ENCODE measurements at regions not wholly inside any gene's neighbourhood (a gene's known extent, or its start where the extent isn't known, plus 50 kb on each side); places are given as distances from the start of the nearest gene placed in this dataset.
"Not testable (repeated sequence)": the region's sequence is repeated elsewhere in the genome, so short reads cannot be mapped to it uniquely, and the experiment has no call there.

DNA sequence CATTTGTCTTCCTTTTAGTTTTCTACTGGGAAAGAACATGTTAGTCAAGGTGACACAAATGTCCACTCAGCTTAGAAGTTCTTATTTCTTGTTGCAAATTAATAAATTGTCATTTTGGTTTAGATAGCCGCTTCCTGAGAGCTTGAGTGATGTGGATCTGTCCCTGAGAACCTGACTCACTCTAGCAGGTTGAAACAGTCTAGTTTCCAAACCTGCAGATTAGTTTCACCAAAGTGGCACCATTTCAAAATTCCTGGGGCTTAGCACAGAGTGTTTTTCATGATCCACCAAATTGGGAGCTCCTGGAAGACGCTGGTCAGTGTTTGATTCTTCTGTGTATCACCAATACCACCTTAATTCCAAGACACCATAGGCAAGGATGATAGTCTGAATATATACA, 119.4 kb upstream of the TSC22D1 start:
- DNase-seq: no peak

DNA sequence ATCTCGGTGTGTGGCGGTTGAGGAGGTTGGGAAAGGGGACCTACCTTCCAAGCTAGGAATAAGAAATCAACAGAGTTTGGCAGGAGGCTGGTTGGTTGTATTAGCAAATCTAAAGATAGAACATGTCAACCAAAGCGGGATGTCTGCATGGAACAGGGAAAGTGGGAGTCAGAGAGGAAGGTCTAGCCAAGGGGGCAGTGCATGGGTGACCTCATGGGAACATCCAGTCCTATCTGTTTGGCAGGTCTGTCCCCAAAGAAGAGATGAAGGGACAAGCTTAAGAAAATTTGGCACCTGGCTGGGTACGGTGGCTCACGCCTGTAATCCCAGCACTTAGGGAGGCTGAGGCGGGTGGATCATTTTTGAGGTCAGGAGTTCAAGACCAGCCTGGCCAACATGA, 118.7 kb upstream of the TSC22D1 start:
- DNase-seq: no peak

DNA sequence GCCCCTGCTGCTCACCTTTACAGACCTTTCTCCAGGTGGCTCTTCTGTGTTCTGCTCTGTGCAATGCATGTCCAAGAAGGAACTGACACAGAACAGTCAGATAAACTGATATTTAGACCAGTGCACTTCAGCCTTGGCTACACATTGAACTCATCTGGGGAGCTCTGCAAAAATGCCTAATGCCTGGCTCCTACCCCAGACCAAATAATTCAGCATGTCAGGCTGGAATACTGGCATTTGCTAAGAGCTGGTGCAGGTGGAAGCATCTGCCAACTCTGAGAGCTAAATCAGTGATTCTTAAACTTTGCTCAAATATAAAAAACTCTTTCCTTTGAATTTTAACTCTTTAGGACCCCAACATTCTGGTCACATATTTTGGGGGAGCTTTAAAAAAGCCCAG, 118.2 kb upstream of the TSC22D1 start:
- no peak for DNase-seq

DNA sequence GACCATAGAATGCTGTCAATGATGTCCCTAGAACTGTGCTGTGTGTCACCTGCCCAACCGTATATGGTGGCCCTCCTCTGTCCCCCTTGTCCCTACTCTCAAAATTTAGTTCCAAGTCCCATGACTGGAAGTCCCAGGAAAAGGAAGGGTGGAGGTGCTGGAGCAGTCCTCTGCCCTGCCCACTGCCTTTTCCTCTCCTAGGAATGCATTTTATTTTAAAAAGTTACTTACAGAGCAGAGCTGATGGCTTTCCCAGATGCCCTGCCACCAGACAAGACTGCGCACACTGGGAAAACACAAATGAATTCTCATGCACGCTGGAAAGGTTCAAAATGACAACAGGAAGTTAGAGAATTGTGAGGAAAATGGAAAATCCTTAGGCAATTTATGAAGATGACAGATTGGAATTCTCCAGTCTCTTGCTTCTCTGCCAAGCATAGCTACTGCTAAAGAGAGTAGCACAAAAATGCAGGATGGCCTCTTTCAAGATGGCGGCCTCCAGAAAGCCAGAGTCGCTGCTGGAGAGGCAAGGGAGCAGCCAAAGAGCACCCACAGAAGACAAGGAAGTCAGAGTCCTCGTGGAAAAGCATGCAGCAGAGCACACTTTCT, 117.1 kb upstream of the TSC22D1 start:
- no peak for DNase-seq

DNA sequence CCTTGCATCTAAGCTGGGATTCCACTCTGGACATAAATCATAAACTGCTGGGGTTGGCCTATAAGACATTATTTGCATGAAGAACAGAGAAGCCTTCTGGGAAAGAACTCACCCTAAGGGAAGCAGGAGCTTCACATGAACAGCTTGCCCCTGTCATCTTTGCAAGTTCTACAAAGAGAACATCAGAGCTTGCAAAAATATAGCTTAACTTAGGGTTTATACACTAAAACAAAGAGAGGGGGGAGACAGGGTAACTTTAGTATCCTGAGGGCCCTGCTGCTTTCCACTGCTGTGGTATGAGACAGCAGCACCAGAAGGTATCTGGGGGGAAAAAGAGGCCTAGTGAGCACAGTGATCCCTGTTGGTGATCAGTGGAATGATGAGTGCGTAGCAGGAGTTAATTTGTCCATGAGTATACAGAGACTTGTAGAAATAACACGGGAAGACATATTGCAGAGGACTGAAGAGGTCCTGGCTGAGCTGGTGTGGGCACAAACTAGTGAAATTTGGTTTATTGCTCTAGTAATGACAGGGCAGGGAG, 116.1 kb upstream of the TSC22D1 start:
- no peak for DNase-seq

DNA sequence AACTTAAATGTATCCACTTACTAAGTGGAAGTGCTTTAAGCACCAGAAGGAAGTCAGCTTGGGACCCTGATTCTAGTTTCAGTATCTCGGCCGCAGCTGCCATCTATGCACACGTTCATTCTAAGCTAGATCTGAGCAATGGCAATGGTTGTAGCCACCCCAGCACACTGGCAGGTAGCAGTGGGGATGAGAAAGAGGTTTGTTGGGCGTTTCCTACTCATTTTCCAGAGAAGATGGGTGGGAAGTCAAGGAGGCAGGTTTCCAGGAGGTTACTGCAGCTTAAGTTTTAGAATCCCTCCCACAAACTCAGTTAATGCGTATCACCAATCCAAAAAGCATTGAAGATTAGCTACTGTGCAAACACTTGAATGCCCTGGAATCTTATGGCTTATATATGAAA, 114.2 kb upstream of the TSC22D1 start:
- DNase-seq: no peak

DNA sequence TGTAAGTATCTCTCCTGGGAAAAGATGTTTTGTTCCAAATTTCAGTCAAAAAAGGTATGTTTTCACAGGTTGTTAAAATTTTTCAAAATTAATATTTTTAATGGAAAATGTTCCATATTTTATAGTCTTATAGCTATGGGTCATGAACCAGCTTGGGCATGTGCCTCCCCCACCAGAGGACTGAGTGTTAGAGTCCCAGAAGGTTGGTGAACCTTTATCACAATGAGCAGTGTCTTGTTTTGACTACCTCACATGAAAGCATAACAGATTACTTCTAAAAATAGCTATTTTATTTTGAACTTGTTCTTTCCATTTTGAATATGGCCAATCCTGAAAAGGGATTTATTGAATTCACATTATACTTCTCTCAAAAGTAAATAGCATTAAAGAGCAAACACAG, 112.5 kb upstream of the TSC22D1 start:
- no peak for DNase-seq

DNA sequence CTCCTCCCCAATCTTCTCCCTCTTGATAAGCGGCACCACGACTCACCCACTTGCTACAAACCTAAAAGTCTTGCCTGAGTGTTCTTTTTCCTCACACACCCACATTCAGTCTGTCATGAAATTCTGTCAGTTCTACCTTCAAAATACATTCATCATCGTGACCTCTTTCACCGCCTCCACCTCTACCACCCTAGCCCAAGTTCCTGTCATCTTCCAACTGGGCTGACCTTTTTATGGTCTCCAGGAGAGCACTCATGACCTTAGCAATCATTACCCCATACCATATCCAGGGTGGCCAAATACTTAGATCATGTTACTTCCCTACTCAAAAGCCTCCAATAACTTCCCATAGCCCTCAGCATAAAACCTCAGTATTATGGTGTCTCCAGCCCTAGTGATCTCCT, 110.4 kb upstream of the TSC22D1 start:
- DNase-seq: no peak

DNA sequence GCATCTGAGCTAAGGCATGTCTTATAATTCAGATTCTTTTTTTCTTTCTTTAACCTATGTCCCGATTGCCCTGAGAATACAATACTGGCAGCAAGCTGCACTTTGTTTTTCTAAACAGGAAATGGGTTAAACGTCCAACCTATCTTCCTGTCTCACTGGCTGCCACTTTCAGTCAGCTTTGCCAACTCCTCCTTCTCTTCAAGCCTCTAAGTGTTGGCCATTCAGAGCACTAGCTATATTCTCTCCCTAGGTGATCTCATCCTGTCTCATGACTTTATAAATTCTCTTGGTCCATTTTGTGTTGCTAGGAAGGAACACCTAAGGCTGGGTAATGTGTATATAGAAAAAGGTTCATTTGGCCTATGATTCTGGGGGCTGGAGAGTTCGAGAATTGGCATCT, 109.5 kb upstream of the TSC22D1 start:
- DNase-seq: no peak

DNA sequence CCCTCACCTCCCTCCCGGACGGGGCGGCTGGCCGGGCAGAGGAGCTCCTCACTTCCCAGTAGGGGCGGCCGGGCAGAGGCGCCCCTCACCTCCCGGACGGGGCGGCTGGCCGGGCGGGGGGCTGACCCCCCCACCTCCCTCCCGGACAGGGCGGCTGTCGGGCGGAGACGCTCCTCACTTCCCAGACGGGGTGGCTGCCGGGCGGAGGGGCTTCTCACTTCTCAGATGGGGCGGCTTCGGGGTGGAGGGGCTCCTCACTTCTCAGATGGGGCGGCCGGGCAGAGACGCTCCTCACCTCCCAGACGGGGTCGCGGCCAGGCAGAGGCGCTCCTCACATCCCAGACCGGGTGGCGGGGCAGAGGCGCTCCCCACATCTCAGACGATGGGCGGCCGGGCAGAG, 106.3 kb upstream of the TSC22D1 start:
- DNase-seq: not testable (repeated sequence)

DNA sequence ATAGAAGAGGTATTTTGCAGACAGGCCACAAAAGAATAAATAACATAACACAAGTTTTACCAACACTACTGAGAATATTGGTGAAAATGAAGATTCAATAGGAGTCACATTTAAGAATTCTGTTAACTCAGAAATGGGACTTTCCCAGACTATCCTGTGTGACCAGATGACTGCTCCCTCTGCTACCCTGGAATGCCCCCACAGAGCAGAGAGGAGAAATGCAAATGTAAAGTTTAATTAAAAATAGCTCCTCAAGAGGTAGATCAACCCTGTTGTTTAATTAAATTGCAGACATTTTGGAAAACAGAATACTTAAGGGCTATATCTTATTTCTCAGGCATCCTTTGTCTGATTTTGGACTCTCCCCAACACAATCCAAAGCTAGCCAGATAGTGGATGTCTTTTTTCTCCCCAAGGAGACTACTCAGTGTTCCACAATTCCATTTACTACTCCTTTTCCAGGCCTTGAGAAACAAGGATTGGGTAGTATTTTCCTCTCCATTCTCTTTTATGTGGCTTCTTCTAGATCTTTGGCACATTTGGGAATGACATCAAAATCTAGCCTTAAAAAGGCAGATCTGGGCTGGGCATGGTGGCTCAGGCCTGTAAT, 104.7 kb upstream of the TSC22D1 start:
- DNase-seq: no peak

DNA sequence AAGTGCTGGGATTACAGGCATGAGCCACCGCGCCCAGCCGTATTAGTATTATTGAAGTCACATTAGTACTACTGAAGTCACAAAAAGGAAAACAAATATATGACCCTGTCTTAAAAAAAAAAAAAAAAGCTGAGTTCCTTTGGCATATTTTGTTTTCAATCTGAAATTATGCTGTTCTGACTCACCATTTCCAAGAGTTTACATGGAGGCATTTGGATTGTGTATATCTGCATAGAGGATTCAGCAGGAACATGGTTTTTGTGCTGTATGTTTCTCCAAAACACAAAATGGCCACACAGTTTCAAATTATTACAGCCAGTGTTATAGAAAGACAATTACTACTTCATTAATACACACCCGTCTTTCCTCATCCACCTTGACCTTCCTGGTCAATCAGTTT, 103.5 kb upstream of the TSC22D1 start:
- no peak for DNase-seq

DNA sequence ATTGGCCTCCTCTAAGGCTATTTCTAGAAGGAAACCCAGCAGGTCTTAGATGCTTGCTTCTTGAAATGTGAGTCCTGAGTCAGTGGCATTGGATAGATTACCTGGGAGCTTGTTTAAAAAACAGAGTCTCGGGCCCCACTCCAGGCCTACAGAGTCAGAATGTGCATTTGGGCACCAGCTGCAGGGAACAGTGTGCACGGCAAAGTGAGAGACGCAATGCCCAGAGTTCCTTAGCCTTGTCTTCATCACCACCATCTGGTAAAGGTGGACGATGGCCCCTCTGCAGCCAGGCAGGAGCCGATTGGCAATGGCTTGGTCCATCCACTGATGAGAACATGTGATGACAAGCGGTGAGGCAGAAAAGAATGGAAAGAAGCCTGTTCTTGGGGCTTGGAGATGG, 102.1 kb upstream of the TSC22D1 start:
- DNase-seq: no peak

DNA sequence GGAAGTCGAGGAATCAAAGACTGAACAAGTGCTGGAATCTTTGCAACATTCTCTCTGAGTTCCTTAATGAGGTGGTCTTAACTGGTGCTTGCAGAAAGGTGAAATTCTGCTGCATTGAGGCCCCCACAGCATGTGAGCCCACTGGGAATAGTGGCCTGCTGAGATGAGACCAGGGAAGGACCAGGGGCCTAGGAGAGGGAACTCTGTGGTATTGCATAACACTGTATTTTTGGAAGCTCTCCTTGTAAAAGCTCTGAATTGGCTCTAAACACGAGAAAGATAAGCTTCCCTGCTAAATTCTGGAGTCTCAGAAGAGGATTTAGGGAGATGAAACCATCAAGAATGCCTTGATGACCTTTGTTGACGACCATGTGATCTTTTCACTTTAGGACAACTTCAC, 100.4 kb upstream of the TSC22D1 start:
- DNase-seq: no peak

DNA sequence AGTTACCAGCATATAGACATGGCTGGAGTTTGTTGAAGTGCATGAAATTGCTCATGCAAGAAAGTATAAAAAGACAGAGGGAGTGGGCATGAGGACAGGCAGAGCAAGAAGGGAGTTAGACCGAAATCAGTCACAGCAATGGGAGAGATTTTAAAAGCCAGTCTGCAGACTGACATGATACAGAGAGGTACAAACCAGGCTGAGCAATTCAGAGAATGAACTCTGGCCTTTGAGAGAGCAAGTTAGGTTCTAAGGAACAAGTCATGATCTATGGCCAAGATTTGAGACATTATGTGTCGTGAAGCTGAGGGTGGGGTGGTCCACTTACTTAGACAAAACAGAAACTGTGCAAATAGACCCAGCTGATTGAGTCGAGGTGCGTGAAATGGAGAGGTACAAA, 93.4 kb upstream of the TSC22D1 start:
- DNase-seq: no peak

DNA sequence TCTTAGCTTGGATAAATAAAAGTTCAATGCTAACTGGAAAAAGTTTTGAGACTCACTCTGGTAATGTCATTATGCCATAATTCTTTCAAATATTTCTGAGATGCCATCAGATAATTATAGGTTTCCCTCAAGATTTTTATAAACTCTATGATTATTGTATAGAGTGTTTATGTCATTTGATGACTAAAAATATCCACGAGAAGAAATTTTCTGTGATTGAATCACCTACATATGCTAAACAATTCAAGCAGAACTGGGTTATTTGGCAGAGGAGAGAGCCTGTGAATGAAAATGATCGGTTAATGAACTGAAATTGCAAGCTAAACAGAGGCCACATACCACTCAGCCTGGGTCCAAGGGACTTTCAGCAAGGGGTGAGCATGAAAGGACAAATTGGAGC, 92.6 kb upstream of the TSC22D1 start:
- DNase-seq: no peak

DNA sequence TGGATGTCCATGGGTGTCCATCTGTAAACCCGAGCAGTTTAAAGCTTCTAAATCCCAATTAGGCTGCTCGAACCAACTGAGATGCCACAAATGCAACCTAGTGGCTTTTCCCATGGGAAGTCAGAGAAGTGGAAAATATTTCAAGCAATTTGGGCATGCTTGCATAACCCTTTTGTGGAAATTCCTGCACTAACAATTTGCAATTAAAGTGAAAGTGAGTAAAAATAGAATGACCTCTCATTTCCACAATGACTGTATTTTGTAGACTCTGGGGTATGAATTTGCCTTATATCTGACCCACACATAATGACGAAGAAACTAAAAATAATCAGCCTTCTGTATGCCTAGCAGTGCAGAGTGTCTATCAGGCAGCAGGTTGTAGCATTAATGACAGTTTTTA, 91.8 kb upstream of the TSC22D1 start:
- no peak for DNase-seq

DNA sequence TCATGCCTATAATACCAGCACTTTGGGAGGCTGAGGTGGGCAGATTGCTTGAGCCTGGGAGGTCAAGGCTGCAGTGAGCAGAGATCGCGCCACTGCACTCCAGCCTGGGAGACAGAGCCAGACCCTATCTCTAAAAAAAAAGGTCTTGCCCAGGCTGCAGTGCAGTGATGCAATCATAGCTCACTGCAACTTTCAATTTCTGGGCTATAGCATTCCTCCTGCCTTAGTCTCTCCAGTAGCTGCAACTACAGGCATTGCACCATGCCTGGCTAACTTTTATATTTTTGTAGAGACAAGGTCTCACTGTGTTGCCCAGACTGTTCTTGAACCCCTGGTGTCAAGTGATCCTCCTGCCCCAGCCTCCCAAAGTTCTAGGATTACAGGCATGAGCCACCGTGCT, 90.4 kb upstream of the TSC22D1 start:
- DNase-seq: not testable (repeated sequence)

DNA sequence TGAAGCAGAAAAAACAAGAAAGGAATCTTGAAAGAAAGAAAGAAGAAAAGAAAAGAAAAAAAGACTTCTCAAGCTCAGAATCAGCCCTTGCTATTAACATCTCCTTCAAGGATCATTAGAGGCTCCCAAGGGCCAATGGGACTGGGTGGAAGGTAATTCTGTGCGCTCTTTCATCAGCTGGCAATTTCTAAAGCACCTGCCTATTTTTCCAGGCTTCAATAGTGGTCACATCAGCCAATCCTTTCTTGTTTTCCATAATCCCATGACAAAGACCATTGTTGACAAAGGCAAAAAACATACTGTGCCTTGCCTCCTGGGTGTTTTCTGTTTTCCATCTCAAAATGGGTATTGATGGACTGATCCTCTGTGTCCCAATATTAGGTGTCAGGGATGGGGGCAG, 88.2 kb upstream of the TSC22D1 start:
- no peak for DNase-seq

DNA sequence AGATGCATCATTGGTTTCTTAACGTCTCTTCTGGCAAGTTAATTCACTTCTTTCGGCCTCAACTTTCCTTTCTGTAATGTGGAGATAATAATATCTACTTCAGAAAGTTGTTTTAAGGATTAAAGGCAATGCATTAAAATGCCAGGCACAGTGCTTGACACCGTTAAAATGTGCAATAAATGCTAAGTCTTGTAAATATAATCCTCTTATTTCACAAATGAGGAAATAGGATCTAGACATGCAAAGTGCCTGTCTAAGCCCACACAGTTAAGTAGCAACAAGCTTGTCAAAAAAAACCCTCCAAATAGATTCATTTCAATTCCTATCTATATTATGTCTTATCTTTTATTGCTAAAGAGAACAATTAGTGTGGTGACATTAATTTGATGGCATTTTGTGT, 86.4 kb upstream of the TSC22D1 start:
- DNase-seq: no peak

DNA sequence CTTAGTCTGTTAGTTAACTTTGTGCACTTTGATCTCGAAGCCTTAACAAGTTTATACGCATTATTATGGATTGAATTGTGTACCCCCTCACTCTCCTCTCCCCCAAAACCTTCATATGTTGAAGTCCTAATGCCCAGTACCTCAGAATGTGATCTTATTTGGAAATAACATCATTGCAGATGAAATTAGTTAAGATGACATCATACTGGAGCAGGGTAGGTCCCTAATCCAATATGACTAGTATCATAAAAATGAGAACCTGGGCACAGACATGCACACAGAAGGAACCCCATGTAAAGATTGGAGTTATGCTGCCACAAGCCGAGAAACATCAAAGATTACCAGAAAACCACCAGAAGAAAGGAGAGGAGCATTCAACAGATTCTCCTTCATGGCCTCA, 85.8 kb upstream of the TSC22D1 start:
- no peak for DNase-seq

DNA sequence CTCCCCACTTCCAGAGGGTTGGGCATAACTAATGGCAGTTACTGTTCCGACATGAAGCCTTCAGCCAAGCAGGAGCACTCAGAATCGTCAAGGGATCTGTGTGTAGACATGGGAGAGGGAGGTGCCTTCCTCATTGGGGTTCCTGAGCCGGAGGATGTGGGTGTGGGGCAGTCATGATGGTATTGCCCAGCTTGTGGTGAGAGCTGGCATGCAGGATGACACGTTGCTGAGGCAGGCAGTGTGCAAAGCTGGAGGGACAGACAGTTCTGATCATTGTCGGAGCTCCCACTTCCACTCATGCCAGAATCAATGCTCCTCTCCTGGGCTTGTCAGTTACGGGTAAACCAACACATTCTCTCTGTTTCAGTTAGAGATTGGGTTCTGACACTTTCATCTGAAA, 83.9 kb upstream of the TSC22D1 start:
- DNase-seq: no peak

DNA sequence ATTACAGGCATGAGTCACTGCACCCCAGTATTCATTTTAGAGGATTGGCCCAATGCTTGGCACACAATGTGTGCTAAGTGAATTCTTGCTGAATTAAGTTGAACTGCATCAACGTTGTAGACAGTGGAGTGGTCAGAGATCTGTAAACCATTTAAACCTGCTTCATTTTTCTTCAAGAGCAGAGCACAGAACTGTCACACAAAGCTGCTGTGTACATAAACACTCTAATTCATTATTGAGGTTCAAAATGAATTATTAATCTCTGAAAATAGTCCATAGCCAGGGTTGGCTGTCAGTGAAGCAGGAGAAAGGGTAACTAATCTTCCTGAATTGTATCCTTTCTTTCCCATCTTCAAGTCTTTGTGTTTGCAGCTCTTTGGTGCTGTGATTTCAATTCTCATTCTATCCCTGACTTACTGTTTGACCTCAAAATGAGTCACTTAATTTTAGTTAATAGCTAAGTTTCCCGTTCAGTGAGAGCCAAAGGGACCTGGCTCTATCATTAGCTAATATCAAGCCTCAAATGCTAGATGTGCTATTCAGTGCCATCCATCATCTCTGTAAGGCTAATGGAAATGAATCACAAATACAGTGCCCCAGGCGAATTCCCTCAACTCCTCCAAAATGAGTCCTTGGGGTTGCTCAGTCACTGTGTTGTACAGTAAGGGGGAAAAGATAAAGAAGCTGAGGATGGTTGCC, 77.0 kb upstream of the TSC22D1 start:
- no peak for DNase-seq

DNA sequence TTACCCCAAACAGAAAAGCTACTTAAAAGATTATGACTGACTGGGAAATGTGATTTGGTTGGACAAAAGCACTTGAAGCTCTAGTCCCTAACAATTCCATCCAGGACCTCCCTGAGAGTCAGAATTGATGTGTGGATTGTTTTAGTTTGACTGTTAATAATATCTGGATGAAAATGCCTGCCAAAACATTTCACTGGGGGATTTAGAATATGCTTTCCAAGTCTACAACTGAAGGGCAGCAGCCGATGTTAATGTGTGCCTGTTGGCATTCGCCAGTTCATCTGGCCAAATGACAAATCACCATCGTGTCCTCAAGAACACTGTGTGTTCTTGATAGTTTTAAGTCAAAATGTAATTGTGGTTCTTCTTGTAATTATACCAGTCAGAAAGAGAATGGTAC, 76.0 kb upstream of the TSC22D1 start:
- DNase-seq: no peak

DNA sequence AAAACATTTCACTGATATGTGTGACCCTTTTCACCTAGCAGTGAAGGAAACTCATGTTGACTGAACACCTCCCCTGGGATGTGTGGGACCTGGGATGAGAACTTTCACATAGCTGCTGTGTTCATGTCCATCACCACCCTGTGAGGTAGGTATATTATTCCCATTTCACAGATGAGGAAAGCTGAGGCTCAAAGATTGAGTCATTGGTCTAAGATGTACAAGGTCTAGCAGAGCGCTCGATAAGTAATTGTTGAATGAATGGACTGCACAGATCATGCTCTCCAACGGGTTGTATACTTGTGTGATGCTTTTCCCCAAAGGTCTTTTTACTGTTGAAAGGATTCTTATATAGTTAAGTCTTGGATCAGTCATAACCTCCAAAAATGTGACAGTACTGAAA, 75.6 kb upstream of the TSC22D1 start:
- no peak for DNase-seq

Measured in kidney glomerular epithelial cell (primary cell).